CD4-positive, alpha-beta T cell treated with Interleukin-21 for 1 hour (primary cell): ENCODE measurements at regions not wholly inside any gene's neighbourhood (a gene's known extent, or its start where the extent isn't known, plus 50 kb on each side); places are given as distances from the start of the nearest gene placed in this dataset.
A peak's percentile ranks its signal among the peaks of the same experiment; 100 is the strongest.
"Not testable (repeated sequence)": the region's sequence is repeated elsewhere in the genome, so short reads cannot be mapped to it uniquely, and the experiment has no call there.

Experiments used
- DNase-seq: peaks from one replicate; pipeline ENCODE4 v3.0.0-alpha.2; 2020

DNA sequence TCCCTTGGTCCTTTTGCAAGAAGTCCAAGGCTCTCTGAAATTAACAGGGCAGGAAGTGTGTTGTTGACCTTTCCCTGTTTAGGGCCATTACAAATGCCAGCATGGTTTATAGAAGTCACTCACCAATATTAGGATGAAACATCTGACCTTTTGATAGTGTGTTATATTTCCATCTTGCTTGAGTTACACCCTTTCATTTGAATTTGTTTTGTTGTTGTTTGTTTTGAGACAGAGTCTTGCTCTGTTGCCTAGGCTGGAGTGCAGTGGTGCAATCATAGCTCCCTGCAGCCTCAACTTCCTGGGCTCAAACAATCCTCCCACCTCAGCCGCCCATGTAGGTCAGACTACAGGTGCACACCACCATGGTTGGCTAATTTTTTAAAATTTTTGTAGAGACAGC lies 241.1 kb upstream of the USP9Y start:
- no peak for DNase-seq

DNA sequence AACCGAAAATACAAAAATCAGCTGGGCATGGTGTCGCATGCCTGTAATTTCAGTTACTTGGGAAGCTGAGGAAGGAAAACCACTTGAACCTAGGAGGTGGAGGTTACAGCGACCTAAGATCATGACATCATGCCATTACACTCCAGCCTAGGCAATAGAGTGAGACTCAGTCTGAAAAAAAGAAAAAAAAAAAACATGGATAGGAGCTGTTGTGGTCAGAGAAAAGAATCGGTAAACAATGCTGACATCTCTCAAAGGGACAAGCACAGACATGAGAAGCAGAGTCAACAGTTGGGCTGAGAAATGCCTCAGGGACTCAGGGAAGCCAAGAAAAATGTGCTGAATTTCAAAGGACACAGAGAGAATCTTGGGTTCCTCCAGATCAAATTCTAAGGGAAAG lies 236.9 kb upstream of the USP9Y start:
- no peak for DNase-seq

DNA sequence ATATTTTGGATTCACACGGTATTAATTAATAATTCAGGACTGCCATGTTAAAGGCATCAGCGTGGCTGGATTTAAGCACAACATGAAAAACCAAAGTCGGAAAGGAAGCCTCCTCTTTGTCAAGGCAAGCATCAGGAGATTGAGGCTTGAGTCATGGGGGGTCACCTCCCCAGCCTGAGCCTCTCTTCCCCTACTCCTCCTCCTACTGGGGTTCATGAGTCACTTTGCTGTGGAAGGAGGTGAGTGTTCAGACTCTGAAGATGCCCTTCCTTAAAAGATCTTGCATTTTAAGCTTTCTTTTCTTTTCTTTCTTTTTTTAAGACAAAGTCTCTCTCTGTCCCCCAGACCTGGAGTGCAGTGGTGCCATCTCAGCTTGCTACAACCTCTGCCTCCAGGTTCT lies 235.3 kb upstream of the USP9Y start:
- DNase-seq = no peak

DNA sequence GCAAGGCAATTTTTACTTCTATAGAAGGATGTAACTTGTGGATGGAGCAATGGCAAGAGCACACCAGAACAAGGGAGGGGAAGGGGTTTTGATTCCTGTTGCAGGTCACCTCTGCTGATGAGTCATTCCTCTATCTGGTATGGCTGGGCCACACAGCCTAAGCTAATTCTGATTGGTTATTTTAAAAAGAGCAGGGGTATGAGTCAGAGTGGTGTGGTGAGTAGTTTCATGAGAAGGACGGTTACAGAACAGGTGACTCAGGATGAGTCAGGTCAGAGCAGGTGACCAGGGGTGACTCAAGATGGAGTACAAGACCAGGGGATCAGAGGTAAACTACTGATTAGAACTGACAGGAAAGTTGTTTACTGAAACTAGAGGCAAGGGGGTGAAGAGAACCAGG lies 231.9 kb upstream of the USP9Y start:
- no peak for DNase-seq

DNA sequence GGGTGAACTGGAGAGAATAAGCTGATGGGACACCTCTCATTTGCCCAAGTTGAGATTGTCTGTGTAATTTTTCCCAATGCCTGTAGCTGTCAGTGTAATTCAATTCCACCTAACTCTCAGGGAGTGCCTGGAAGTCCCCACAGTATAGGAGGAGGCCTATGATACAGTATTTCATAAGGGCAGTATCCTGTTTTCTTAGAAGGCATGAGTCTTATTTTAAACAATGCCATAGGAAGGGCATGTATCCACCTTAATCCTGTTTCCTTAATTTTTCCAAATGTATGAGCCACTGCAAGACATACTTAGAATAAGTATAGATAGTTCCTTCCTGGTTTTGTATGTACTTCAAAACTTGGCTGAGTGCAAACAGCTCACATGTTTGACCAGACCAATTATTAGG lies 226.6 kb upstream of the USP9Y start:
- no peak for DNase-seq

GRCh38 chrY:12479382-12479781 lies 221.6 kb upstream of the USP9Y start:
- peak; percentile 49 for DNase-seq

- DNase-seq = no peak
Measured at GRCh38 chrY:12483394-12483793, 217.6 kb upstream of the USP9Y start.

GRCh38 chrY:12490558-12491209 lies 210.3 kb upstream of the USP9Y start:
- peak; percentile 20 for DNase-seq

DNA sequence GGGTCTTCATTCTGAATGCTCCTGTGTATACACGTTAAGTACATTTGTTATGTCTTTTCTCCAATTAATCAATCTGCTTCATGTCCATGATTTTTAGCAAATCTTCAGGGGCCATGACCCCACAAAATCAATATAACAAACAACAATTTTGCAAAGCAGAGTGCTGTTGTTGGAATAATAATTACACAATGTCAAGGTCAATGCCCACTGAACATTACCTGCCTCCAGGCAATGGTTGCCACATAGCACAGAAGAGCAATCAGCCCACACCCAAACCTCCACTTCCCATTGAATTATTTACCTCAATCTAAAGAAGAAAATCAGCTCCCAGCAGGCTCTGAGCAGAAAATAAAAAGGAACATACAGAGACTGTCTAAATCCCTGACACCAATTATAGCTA lies 208.8 kb upstream of the USP9Y start:
- no peak for DNase-seq

DNA sequence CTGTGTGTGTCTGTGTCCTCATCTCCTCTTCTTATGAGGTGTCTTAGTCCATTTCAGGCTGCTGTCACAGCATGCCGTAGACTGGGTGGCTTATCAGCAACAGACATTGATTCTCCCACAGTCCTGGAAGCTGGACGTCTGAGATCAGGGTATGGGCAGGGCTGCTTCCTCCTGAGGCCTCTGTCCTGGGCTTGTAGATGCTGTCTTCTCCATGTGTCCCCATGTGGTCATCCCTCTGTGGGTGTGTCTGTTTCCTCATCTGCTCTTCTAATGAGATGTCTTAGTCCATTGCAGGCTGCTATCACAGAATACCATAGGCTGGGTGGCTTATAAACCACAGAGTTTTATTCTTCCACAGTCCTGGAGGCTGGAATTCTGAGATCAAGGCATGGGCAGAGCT lies 205.0 kb upstream of the USP9Y start:
- no peak for DNase-seq

DNA sequence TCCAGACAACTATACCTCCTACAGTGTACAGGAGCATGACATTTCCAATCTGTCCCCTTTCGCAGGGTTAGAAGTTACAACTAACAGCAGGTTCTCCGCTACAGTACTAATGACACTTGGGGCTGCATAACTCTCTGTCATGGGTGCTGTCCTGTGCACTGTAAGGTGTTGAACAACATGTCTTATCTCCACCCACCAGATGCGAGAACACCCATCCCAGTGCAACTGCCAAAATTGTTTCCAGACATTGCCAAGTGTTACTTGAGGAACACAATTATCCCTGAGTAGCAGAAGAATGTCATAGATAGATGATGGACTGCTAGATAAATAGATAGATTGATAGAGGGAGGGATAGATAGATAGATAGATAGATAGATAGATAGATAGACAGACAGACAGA lies 200.9 kb upstream of the USP9Y start:
- no peak for DNase-seq

GRCh38 chrY:12504028-12504427 lies 197.0 kb upstream of the USP9Y start:
- not testable (repeated sequence) for DNase-seq

DNA sequence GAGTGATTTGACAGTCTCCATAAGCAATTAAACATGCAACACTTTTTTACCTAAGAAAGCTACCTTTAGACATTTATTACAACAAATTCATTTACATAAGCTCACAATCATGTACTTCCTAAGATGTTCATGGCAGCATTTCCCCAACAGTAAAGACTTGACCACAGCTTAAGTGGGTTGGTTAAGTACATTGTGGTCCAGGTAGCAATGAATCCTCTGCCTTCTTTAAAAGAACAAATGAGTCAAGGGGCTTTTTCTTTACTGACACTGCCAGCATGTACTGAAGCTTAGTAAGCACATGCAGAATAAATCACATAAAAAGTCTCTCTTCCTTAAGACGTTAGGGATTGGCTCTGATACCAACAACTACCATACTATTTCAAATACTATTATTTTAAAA lies 183.7 kb upstream of the USP9Y start:
- DNase-seq = no peak

DNA sequence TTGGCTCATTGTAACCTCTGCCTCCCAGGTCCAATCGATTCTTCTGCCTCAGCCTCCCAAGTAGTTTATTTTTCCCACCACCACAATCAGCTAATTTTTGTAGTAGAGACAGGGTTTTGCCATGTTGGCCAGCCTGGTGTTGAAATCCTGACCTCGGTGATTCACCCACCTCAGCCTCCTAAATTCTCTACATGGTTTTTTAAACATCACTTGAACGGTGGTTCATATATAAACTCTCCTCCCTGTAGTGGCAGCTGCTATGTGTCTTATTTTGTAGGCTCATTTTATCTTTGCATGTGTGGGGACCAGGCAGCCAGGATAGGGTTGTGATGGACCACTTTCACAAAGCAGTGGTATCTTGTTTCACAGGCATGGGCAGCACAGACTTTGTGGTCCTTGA lies 175.8 kb upstream of the USP9Y start:
- no peak for DNase-seq

DNA sequence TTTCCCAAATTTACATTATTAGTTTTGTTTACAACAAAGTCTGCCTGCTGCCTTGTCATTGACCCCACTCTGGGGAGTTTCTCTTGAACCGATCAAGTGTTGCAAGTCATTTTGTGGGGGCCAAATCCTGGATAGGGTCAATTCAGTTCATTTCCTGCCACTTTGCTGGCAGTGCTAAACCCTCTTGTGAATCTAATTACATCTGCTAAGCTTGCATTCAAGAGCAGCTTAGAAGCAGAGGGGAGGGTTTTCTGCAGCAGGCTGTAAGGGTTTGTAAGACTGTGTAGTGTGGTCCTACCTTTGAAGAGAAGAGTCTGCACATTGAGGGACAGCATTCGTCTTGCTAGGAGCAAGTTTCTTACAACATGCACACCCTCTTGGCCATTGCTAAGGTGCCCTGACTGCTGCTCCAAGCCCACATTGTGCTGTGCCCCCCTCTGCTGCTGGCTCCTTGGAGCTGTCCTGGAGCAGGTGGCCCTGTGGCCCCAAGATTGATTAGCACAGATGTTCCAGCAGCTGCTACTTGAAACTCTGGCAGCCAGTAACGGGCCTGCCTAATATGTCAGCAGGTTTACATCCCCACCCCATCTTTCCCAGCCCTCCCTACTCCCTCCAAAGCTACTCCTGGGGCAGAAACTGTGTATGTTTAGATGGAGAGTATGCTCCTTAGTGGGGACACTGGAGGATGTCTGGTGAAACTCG lies 174.5 kb upstream of the USP9Y start:
- DNase-seq = no peak

DNA sequence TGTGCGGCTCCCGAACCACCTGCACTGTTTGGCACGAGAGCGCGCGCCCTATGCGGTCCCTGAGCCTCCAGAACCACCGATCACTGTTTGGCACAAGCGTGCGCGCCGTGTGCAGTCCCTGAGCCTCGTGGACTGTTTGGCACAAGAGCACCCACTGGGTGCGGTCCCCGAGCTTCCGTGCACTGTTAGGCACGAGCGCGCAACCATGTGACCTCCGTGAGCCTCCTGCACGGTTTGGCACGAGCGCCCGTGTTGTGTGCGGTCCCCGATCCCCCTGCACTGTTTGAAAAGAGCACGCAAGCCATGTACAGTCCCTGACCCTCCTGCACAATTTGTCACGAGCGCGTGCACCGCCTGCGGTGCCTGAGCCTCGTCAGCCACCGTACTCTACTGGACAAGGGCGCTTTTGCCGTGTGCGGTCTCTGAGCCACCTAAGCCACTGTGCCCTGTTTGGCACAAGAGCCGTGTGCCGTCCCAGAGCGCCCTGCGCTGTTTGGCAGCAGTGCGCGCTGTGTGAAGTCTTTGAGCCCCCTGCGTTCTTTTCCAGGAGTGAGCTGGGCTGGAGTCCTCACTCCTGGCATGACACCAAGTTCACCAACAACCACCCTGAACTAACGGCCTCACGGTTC lies 163.7 kb upstream of the USP9Y start:
- DNase-seq = no peak

DNA sequence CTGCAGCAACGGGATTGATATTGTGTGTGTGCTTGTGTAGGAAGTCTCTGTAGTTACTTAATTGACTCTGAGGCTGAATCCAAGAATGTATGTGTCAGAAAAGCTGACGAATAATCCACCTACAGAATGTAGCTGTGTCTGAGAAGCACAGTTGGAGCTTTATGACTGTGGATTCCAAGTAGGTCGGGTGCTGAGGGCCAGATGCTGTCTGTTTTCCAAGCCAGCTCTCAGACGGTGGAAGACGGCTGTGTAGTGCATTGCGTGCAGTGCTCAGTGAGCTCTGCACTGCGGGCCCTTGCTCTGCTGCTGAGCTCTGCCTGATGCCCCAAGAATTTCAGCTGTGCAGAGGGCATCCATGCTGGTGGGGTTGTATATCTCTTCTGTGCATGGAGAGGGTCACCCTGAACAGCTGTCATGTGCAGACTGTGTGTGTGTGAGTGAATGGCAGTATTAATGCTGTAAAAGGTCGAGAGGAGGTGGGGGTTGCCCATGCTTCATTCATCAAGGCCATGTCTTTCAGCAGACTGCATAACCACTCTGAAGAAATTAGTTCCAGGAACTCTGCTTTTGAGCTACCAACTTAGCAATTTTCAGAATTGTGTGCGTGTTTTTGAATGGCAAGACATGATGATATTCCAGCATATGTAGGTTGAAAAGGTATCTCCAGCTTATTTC lies 154.1 kb upstream of the USP9Y start:
- no peak for DNase-seq

GRCh38 chrY:12552471-12553283 lies 148.4 kb upstream of the USP9Y start:
- DNase-seq = no peak

GRCh38 chrY:12553909-12554308 lies 147.1 kb upstream of the USP9Y start:
- no peak for DNase-seq

DNA sequence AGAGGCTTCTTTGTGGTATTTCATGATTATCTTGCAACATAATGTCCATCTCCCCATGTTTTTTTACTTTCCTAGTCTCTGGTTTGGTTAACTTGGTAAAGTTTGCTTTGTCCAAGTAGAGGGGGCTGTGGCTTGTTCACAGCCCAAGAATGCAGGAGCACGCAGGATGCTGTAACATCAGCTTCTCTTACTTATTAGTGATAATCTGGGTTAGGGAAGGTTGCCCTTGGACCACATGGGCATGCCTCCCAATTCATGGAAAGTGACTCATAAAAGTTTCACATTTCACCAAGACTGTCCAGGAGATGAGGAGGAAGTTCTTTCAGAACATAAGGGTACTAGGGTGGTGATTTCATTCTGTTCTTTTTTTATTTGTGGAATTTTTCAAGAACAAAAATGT lies 146.0 kb upstream of the USP9Y start:
- DNase-seq = no peak

- no peak for DNase-seq
Measured at GRCh38 chrY:12559007-12559406, 142.0 kb upstream of the USP9Y start.

- DNase-seq = no peak
Measured at GRCh38 chrY:12576278-12576677, 124.8 kb upstream of the USP9Y start.
